Esophagus muscularis mucosa (tissue), 4 donors: ENCODE measurements at regions not wholly inside any gene's neighbourhood (a gene's known extent, or its start where the extent isn't known, plus 50 kb on each side); places are given as distances from the start of the nearest gene placed in this dataset.
"Not testable (repeated sequence)": the region's sequence is repeated elsewhere in the genome, so short reads cannot be mapped to it uniquely, and the experiment has no call there.

Experiments used
- DNase-seq: peaks from one replicate; pipeline ENCODE4 v3.0.0-alpha.2; 2017; ENCODE audit errors: extremely low spot score
- H3K27ac ChIP-seq, 4 donors: fragments of 200-600 bp; sonication (generic); replicated peaks in 1 of 4; 1 replicate in 3 of 4; 2 replicates in 1 of 4; pipeline ENCODE4 v1.5.1; 2016 to 2019; ENCODE audit warnings: mild to moderate bottlenecking in 1 of 4
- H3K27me3 ChIP-seq, 4 donors: fragments of 200-600 bp; sonication (generic); one replicate each; pipeline versions ENCODE4 v1.5.1 to v1.6.0; 2016 to 2019
- H3K36me3 ChIP-seq, 4 donors: fragments of 200-600 bp; sonication (generic); one replicate each; pipeline ENCODE4 v1.5.1; 2016 to 2019
- H3K4me1 ChIP-seq, 4 donors: fragments of 200-600 bp; sonication (generic); one replicate each; pipeline ENCODE4 v1.5.1; 2016 to 2019
- H3K4me3 ChIP-seq, 4 donors: fragments of 200-600 bp; sonication (generic); 1 replicate in 2 of 4; 2 replicates in 2 of 4; pipeline ENCODE4 v1.5.1; 2016 to 2019; ENCODE audit warnings: mild to moderate bottlenecking in 4 of 4, moderate library complexity in 1 of 4
- H3K9me3 ChIP-seq, 4 donors: fragments of 200-600 bp; sonication (generic); 1 replicate in 3 of 4; 2 replicates in 1 of 4; pipeline ENCODE4 v1.5.1; 2016 to 2019
- CTCF ChIP-seq, 3 experiments: fragments of 200-600 bp in 2 of 3; fragments of 450-650 bp in 1 of 3; sonication (generic) in 2 of 3; IDR thresholded peaks; one replicate each; pipeline ENCODE4 v1.5.1; 2017 to 2019; ENCODE audit warnings: antibody characterized with exemption in 3 of 3, mild to moderate bottlenecking in 2 of 3, moderate library complexity in 1 of 3
- EP300 ChIP-seq: sonication (generic); formaldehyde crosslinking; IDR thresholded peaks from one replicate; pipeline ENCODE4 v1.6.1; 2017; ENCODE audit warnings: antibody characterized with exemption
- POLR2A ChIP-seq: fragments of 450-650 bp; IDR thresholded peaks from one replicate; pipeline ENCODE4 v1.6.1; 2017; ENCODE audit warnings: antibody characterized with exemption, moderate library complexity, mild to moderate bottlenecking, low read depth
- POLR2AphosphoS5 ChIP-seq, 2 donors: sonication (generic); formaldehyde crosslinking; IDR thresholded peaks; one replicate each; pipeline ENCODE4 v1.6.1; 2017; ENCODE audit warnings: antibody characterized with exemption in 2 of 2
- WGBS: methylation state at CpG from one replicate; pipeline ENCODE4 v1.1.5; 2018; 5-methylcytosine and 5-hydroxymethylcytosine counted together
- intact Hi-C: fragments of 100-400 bp; cut with DNase I; formaldehyde crosslinking; loops from one replicate; pipeline ENCODE4 v1.15.1; 2023

DNA sequence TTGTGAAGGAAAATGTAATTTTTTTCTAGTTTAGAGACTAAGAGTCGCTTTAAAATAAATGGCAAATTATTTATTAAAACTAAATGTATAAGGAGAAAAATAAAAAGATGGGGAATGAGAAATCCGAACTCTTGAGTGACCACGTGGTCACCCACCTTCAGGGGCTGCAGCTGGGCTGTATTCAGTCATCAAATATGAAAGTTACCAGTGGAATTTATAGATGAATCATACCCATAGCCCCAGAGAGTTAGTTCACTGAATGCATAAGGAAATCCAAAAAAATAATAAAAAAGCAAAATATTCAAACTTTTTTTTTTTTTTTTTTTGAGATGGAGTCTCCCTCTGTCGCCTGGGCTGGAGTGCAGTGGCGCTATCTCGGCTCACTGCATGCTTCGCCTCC lies 947.7 kb upstream of the ADGRB3 start:
- no peak for DNase-seq
- no peaks in the 10 kb centered on the region for H3K9me3 ChIP-seq
- H3K27ac ChIP-seq, result no peak overlapping the region
- no peaks in the 10 kb centered on the region for H3K4me1 ChIP-seq
- intact Hi-C loops, result no loop called here
- TF ChIP-seq EP300, result no peak
- no peak for TF ChIP-seq CTCF (IDR thresholded peaks at IDR 0.05)
- TF ChIP-seq POLR2A, result no peak
- TF ChIP-seq POLR2AphosphoS5 (IDR thresholded peaks at IDR 0.05), result no peak
- H3K27me3 ChIP-seq, result no peaks in the 10 kb centered on the region
- WGBS, result 85% methylated on average over 7 of the region's 7 CpGs
- no peak overlapping the region for H3K4me3 ChIP-seq
- H3K36me3 ChIP-seq, result no peaks in the 10 kb centered on the region

GRCh38 chr6:67686225-67686624 lies 948.9 kb upstream of the ADGRB3 start:
- H3K27ac ChIP-seq, H3K4me3 ChIP-seq, H3K27me3 ChIP-seq, H3K4me1 ChIP-seq, H3K9me3 ChIP-seq, DNase-seq, intact Hi-C loops, H3K36me3 ChIP-seq: not testable (repeated sequence)
- WGBS, result 94% methylated on average over 1 of the region's 1 CpG

- no peak for TF ChIP-seq EP300
- TF ChIP-seq CTCF (IDR thresholded peaks at IDR 0.05), result no peak
- TF ChIP-seq POLR2AphosphoS5 (IDR thresholded peaks at IDR 0.05), result no peak
- no peak for TF ChIP-seq POLR2A
- no peaks in the 10 kb centered on the region for H3K4me1 ChIP-seq
- H3K9me3 ChIP-seq, result no peaks in the 10 kb centered on the region
- DNase-seq, result no peak
- H3K36me3 ChIP-seq, result no peaks in the 10 kb centered on the region
- no peak overlapping the region for H3K27ac ChIP-seq
- WGBS, result 42% methylated on average over 1 of the region's 1 CpG
- H3K27me3 ChIP-seq, result no peaks in the 10 kb centered on the region
- intact Hi-C loops, result no loop called here
- H3K4me3 ChIP-seq, result no peak overlapping the region
These were observed 951.1 kb upstream of the ADGRB3 start for GRCh38 chr6:67683960-67684359.

- Histone ChIP-seq H3K9me3 (peaks cover 0 to 3% (median 0%) of the 10 kb centered on the region in 4 donors), H3K27me3 (no peaks in the 10 kb centered on the region), H3K4me3 (no peak overlapping the region), H3K4me1 (no peaks in the 10 kb centered on the region), H3K36me3 (no peaks in the 10 kb centered on the region), H3K27ac (no peak overlapping the region)
- 72% methylated on average over 2 of the region's 2 CpGs for WGBS
- DNase-seq, result no peak
- intact Hi-C loops, result no loop called here
- TF ChIP-seq EP300, result no peak
- no peak for TF ChIP-seq POLR2AphosphoS5 (IDR thresholded peaks at IDR 0.05)
- no peak for TF ChIP-seq POLR2A
- TF ChIP-seq CTCF (IDR thresholded peaks at IDR 0.05), result no peak
These were observed 954.7 kb upstream of the ADGRB3 start for GRCh38 chr6:67680297-67680932.

DNA sequence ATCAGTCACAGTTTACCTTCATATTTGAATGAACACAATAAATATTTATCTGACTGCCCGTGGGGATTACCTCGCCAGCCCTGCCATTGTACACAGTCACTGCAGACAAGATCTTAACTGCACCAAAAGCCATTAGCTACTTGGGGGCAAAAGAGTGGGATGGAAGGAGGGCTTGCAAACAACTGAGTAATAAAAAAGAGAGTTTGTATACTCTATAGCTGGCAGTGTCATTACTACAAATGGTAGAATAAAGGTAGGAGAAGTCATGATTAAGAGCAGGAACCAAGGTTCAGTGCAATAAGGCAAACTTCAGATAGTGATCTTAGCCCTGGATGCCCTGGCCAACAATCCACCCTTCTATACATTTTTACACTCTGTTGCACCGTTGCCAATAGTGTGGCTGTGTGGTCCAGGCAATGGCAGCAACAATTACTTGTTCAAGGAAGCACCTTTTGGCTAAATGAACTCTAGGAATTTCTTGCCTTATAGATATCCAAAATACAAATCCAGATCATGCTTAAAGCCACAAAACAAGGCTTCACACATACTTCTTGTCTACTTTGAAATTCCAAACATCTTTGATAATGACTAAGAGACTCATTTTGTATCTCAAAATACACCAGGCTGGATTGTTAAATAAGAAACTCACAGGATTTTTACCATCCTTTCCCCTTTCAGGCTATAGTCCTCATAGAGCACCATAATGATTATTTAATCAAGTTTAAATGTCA lies 955.4 kb upstream of the ADGRB3 start:
- intact Hi-C loops, result no loop called here
- no peaks in the 10 kb centered on the region for H3K27me3 ChIP-seq
- H3K9me3 ChIP-seq, result peaks cover 0 to 10% (median 3%) of the 10 kb centered on the region in 4 donors
- DNase-seq, result no peak
- no peak overlapping the region for H3K4me3 ChIP-seq
- H3K36me3 ChIP-seq, result no peaks in the 10 kb centered on the region
- H3K27ac ChIP-seq, result no peak overlapping the region
- no peak for TF ChIP-seq POLR2A
- no peak for TF ChIP-seq CTCF (IDR thresholded peaks at IDR 0.05)
- TF ChIP-seq POLR2AphosphoS5 (IDR thresholded peaks at IDR 0.05), result no peak
- no peak for TF ChIP-seq EP300
- WGBS, result 83% methylated on average over 3 of the region's 3 CpGs
- no peaks in the 10 kb centered on the region for H3K4me1 ChIP-seq
